Gastroesophageal sphincter (tissue), 3 donors: ENCODE measurements at regions not wholly inside any gene's neighbourhood (a gene's known extent, or its start where the extent isn't known, plus 50 kb on each side); places are given as distances from the start of the nearest gene placed in this dataset.

Experiments used
- CTCF ChIP-seq, 4 experiments: fragments of 200-600 bp in 2 of 4; fragments of 450-650 bp in 2 of 4; sonication (generic) in 1 of 4; IDR thresholded peaks; one replicate each; pipeline ENCODE4 v1.5.1; 2017 to 2019; ENCODE audit warnings: antibody characterized with exemption in 4 of 4, mild to moderate bottlenecking in 2 of 4, moderate library complexity in 2 of 4
- POLR2AphosphoS5 ChIP-seq: sonication (generic); formaldehyde crosslinking; IDR thresholded peaks from one replicate; pipeline ENCODE4 v1.6.1; 2017; ENCODE audit warnings: antibody characterized with exemption

GRCh38 chr9:86500667-86501435 is 146.6 kb upstream of the TUT7 start:
- TF ChIP-seq CTCF (IDR thresholded peaks at IDR 0.05), result peak in 1 of 4 experiments; percentile 10
- TF ChIP-seq POLR2AphosphoS5, result peak; percentile 30
